Activated naive CD4-positive, alpha-beta T cell treated with anti-CD3 and anti-CD28 coated beads, Interleukin-2, amount 10 ng/mL, durations not matched to agents 7 days and 5 days (primary cell): ENCODE measurements at regions not wholly inside any gene's neighbourhood (a gene's known extent, or its start where the extent isn't known, plus 50 kb on each side); places are given as distances from the start of the nearest gene placed in this dataset.

ENCODE experiments used
- CTCF ChIA-PET: fragments of 350-600 bp; sonication (Branson Sonifier 250); formaldehyde crosslinking; loops from one replicate; lab custom pipeline; 2021; ENCODE audit warnings: antibody characterized with exemption; lab: Charles Lee
- DNase-seq: peaks from one replicate; pipeline ENCODE4 v3.0.0-alpha.2; 2020
- H3K27ac Mint-ChIP-seq: one replicate; pipeline ENCODE4 v1.8.0; 2021; ENCODE audit warnings: mild to moderate bottlenecking, moderate library complexity, mixed read lengths
- H3K27me3 Mint-ChIP-seq: one replicate; pipeline ENCODE4 v1.8.0; 2021; ENCODE audit warnings: mild to moderate bottlenecking, mixed read lengths
- H3K36me3 Mint-ChIP-seq: one replicate; pipeline ENCODE4 v1.8.0; 2021; ENCODE audit warnings: mixed read lengths
- H3K4me1 Mint-ChIP-seq: one replicate; pipeline ENCODE4 v1.8.0; 2021; ENCODE audit warnings: mixed read lengths
- H3K4me3 Mint-ChIP-seq: one replicate; pipeline ENCODE4 v1.8.0; 2021; ENCODE audit warnings: mild to moderate bottlenecking, moderate library complexity, mixed read lengths
- H3K9me3 Mint-ChIP-seq: one replicate; pipeline ENCODE4 v1.8.0; 2021; ENCODE audit warnings: mixed read lengths

DNA sequence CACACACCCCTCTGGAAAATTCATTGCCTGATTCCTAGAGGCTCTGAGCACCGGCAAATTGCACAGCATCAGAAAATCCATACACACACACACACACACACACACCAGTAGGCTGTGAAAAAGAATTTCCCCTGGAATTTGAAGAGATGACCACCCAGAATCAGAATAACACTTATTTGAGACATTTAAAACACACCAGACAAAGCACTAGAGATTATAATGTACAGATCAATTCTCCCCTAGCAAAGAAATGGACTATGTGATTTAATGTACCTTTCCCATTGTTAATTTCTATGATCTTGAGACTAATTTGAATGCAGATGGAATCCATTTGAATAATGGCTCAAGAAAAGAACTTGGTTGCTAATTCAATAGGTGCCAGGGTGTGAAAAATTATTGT, 399.3 kb downstream of the HNRNPD start:
- H3K4me3 Mint-ChIP-seq, result no peak overlapping the region
- no peaks in the 10 kb centered on the region for H3K9me3 Mint-ChIP-seq
- CTCF ChIA-PET, result no interaction called here
- DNase-seq, result no peak
- no peaks in the 10 kb centered on the region for H3K36me3 Mint-ChIP-seq
- no peak overlapping the region for H3K27ac Mint-ChIP-seq
- H3K27me3 Mint-ChIP-seq, result no peaks in the 10 kb centered on the region
- peaks cover 5% of the 10 kb centered on the region for H3K4me1 Mint-ChIP-seq

GRCh38 chr4:81971637-81972381, 402.0 kb downstream of the HNRNPD start:
- Mint-ChIP-seq H3K9me3 (no peaks in the 10 kb centered on the region), H3K36me3 (no peaks in the 10 kb centered on the region), H3K27me3 (no peaks in the 10 kb centered on the region), H3K27ac (no peak overlapping the region), H3K4me3 (no peak overlapping the region), H3K4me1 (peaks cover 5% of the 10 kb centered on the region)
- CTCF ChIA-PET, result no interaction called here
- DNase-seq, result no peak

GRCh38 chr4:81971061-81971460, 402.7 kb downstream of the HNRNPD start:
- Mint-ChIP-seq H3K36me3 (no peaks in the 10 kb centered on the region), H3K4me3 (no peak overlapping the region), H3K27me3 (no peaks in the 10 kb centered on the region), H3K4me1 (peaks cover 6% of the 10 kb centered on the region), H3K27ac (no peak overlapping the region), H3K9me3 (no peaks in the 10 kb centered on the region)
- DNase-seq, result no peak
- CTCF ChIA-PET, result no interaction called here

DNA sequence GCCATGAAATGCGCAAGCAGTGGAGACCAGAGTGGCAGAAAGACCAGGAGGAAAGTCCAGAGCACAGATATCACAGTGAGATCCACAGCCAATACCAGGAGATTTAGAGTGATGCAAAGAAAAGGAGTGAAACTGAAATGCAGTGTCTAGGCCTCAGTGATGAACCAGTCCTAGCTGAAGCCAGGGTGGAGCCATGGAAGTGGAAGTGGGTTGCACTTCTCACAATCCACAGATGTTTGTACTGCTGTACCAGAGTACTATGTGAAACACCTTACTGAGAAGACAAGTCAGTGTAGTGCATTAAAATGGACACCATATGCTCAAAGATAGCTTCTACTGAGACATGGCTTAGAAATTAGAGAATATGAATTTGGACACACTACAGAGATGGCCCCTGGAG, 403.3 kb downstream of the HNRNPD start:
- Mint-ChIP-seq H3K27ac (no peak overlapping the region), H3K4me3 (no peak overlapping the region), H3K9me3 (no peaks in the 10 kb centered on the region), H3K4me1 (peaks cover 12% of the 10 kb centered on the region), H3K27me3 (no peaks in the 10 kb centered on the region), H3K36me3 (no peaks in the 10 kb centered on the region)
- CTCF ChIA-PET, result no interaction called here
- DNase-seq, result no peak

DNA sequence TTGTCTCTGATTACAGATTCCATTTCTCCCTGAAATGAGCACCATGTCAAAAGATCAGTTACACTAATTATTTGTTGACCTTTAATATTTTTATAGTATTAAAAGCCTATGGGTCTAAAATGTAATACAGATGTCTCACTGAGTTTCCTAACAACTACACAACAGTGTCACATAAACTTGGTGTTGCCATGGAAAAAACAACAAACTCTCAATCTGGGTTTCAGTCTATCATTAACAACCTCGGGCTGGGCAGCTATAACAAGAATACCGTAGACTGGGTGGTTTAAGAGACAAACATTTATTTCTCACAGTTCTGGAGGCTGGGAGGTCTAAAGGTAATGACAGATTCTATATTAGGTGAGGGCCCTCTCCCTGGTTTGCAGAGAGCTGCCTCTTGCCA, 407.1 kb downstream of the HNRNPD start:
- H3K27me3 Mint-ChIP-seq, result no peaks in the 10 kb centered on the region
- no peak for DNase-seq
- H3K4me3 Mint-ChIP-seq, result no peak overlapping the region
- no peaks in the 10 kb centered on the region for H3K9me3 Mint-ChIP-seq
- H3K4me1 Mint-ChIP-seq, result peaks cover 9% of the 10 kb centered on the region
- H3K36me3 Mint-ChIP-seq, result no peaks in the 10 kb centered on the region
- H3K27ac Mint-ChIP-seq, result no peak overlapping the region
- CTCF ChIA-PET, result no interaction called here

DNA sequence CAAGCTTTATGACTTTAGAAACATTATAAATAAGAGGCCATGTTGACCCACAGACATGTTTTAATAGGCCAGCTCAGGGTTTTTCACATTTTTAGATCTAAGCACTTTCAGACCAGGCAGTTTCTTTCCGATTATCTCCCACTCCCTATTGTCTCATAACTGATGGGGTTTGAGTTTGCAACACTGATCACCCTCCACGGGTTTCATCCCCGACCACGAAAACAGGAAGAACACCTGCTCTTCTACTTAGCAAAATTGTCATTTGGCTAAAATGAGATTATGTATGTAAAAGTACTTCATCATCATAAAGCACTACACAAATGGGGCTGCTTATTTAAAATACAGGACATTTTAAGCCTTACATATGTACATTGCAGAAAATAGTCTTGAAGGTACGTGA, 407.9 kb downstream of the HNRNPD start:
- no peak for DNase-seq
- Mint-ChIP-seq H3K27me3 (no peaks in the 10 kb centered on the region), H3K27ac (no peak overlapping the region), H3K36me3 (no peaks in the 10 kb centered on the region), H3K4me1 (peaks cover 9% of the 10 kb centered on the region), H3K9me3 (no peaks in the 10 kb centered on the region), H3K4me3 (no peak overlapping the region)
- CTCF ChIA-PET, result no interaction called here

DNA sequence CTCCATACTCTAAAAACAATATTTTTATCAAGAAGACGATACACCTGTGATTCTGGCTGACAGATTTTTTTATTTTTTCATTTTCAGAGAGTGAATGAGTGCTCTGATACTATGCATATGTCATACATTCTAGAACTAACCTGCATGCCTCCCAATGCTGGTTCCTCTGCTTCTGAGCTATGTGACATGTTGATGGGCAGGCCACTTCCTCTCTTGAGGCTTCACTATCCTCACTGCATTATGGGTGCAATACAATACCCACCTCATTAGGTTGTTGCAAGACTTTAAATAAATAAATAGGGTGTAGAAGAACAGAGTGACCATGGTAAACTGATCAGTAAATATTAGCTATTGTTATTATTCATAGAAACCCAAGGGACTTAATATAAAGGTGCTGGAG, 408.3 kb downstream of the HNRNPD start:
- H3K9me3 Mint-ChIP-seq, result no peaks in the 10 kb centered on the region
- no peaks in the 10 kb centered on the region for H3K36me3 Mint-ChIP-seq

GRCh38 chr4:81963763-81964020, 410.1 kb downstream of the HNRNPD start:
- CTCF ChIA-PET, result no interaction called here
- H3K27me3 Mint-ChIP-seq, result no peaks in the 10 kb centered on the region
- no peaks in the 10 kb centered on the region for H3K36me3 Mint-ChIP-seq
- H3K4me3 Mint-ChIP-seq, result no peak overlapping the region
- DNase-seq, result no peak
- H3K9me3 Mint-ChIP-seq, result no peaks in the 10 kb centered on the region
- H3K4me1 Mint-ChIP-seq, result peaks cover 9% of the 10 kb centered on the region
- no peak overlapping the region for H3K27ac Mint-ChIP-seq

More for the DNA sequence above, 408.3 kb downstream of the HNRNPD start:
- H3K27me3 Mint-ChIP-seq, result no peaks in the 10 kb centered on the region
- H3K4me3 Mint-ChIP-seq, result no peak overlapping the region
- H3K27ac Mint-ChIP-seq, result no peak overlapping the region
- H3K4me1 Mint-ChIP-seq, result peaks cover 9% of the 10 kb centered on the region
- no peak for DNase-seq
- CTCF ChIA-PET, result no interaction called here

GRCh38 chr4:81963015-81963762, 410.6 kb downstream of the HNRNPD start:
- Mint-ChIP-seq H3K4me3 (no peak overlapping the region), H3K36me3 (no peaks in the 10 kb centered on the region), H3K4me1 (peaks cover 9% of the 10 kb centered on the region), H3K27me3 (no peaks in the 10 kb centered on the region), H3K9me3 (no peaks in the 10 kb centered on the region), H3K27ac (no peak overlapping the region)
- no peak for DNase-seq
- CTCF ChIA-PET, result no interaction called here

DNA sequence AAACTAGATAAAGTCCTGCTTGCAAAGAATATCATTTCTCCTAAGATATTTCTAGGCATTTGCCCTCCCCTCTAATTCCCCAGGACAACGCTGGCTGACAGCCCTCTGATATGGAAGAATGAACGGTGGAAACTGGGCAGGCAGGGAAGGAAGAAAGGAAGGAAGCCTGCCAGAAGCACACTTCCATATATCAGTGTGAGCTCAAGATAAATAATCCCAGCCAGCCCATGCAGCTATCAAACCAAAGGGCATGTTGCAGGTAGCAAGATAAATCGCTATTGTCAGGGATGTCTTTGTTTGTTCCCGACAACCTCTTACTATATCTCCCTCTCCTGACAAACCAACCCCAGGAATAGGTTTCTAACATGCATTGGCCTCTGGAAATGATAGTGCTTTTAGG, 412.8 kb downstream of the HNRNPD start:
- H3K4me3 Mint-ChIP-seq, result no peak overlapping the region
- no peak overlapping the region for H3K27ac Mint-ChIP-seq
- no peaks in the 10 kb centered on the region for H3K27me3 Mint-ChIP-seq
- CTCF ChIA-PET, result no interaction called here
- H3K9me3 Mint-ChIP-seq, result no peaks in the 10 kb centered on the region
- H3K36me3 Mint-ChIP-seq, result no peaks in the 10 kb centered on the region
- no peak for DNase-seq
- H3K4me1 Mint-ChIP-seq, result peaks cover 7% of the 10 kb centered on the region

DNA sequence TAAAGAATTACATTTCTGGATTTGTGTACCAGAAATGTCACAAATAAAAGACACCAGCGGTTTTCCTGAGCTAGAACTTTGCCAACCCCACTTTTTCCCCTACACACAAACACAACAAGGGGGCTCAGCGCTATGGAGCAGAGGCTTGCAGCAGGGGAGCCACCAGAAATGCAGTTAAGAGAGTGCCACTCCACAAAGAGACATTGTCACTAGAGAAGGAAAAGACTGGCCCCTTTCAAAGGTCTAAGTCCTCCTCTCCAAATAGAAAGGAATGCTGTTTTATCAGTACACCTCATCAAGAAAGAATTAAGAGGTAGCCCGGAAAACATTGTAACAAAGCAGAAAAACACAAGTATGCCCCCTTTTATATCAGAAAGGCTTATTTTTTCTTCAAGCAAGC, 419.5 kb downstream of the HNRNPD start:
- DNase-seq, result no peak
- CTCF ChIA-PET, result no interaction called here
- no peaks in the 10 kb centered on the region for H3K36me3 Mint-ChIP-seq
- no peaks in the 10 kb centered on the region for H3K9me3 Mint-ChIP-seq
- H3K4me3 Mint-ChIP-seq, result no peak overlapping the region
- no peaks in the 10 kb centered on the region for H3K27me3 Mint-ChIP-seq
- H3K27ac Mint-ChIP-seq, result no peak overlapping the region
- H3K4me1 Mint-ChIP-seq, result no peaks in the 10 kb centered on the region

- CTCF ChIA-PET, result no interaction called here
- DNase-seq, result no peak
- no peak overlapping the region for H3K27ac Mint-ChIP-seq
- no peaks in the 10 kb centered on the region for H3K4me1 Mint-ChIP-seq
- no peaks in the 10 kb centered on the region for H3K9me3 Mint-ChIP-seq
- no peaks in the 10 kb centered on the region for H3K36me3 Mint-ChIP-seq
- H3K4me3 Mint-ChIP-seq, result no peak overlapping the region
- peaks cover 2% of the 10 kb centered on the region for H3K27me3 Mint-ChIP-seq
Measured at GRCh38 chr4:81951891-81952455, 421.8 kb downstream of the HNRNPD start.

DNA sequence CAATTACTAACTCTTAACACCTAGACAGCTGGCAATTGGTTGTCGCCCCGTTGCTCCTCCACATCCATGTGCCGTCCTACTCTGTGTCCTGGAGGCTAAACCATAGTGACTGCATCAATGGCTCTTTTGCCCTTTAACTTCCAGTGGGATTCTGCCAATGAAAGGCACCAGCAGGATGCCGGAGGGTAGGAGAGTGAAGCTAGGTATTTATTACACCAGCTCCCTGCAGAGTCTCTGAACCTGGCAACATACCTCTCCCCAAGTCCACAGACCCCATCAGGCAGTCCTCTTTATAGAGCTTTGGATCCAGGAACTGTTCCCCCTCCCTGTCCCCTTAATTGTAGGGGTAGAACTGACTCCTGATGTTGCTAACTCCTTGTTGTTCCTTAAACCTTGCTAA, 426.8 kb downstream of the HNRNPD start:
- no peak for DNase-seq
- Mint-ChIP-seq H3K9me3 (no peaks in the 10 kb centered on the region), H3K27ac (no peak overlapping the region), H3K36me3 (no peaks in the 10 kb centered on the region), H3K4me1 (no peaks in the 10 kb centered on the region), H3K27me3 (peaks cover 3% of the 10 kb centered on the region), H3K4me3 (no peak overlapping the region)
- CTCF ChIA-PET, result no interaction called here

DNA sequence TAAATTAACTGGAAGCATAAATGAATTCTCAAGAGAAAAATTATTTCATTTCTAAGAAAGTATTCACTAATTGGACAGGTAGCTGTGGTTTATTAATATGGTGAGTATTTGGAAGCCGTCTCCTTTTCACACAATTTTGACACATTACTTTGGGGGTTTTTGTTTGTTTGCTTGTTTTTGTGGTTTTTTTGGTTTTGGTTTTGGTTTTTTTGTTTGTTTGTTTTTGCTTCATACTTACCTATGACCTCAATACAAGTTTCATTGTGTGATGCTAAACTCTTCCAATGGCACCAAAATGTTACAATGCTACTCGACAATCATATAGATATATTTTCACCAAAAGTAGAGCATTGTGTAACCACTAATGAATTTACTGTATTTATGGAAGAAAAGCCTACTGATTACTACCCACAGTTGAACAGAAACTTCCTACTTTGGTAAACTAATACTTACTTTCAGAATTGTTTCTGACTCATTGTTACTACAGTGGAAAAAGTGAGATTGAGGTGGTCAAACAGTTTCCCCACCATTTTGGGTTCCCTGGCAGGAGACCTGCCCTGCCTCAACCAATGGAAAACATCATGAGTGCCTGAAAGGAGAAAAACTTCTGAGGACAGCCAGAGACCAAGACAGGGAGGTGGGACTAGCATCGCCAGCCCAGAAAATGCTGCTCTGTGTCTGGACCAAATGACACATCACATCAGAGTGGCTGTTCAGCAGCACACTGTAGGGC, 443.1 kb downstream of the HNRNPD start:
- Mint-ChIP-seq H3K36me3 (no peaks in the 10 kb centered on the region), H3K27me3 (peaks cover 5% of the 10 kb centered on the region), H3K4me1 (no peaks in the 10 kb centered on the region), H3K9me3 (no peaks in the 10 kb centered on the region), H3K4me3 (no peak overlapping the region), H3K27ac (no peak overlapping the region)
- no peak for DNase-seq
- CTCF ChIA-PET, result no interaction called here

DNA sequence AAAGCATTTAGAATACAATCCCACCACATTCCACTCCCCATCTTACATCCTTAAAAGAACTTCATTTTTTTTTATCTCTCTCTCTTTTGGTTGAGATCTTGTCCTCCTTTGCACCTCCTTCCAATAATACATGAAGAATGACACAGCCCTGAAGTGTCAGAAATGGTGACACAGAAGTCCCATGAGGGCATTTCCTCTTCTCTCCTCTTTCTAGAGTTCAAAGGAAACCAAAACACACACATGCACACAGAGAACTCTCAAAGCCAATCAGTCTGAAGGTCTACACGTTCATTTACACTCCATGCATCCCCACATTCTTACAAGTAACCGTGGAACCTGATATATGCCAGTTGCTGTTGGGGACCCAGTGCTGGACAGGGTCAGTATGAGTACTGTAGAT, 450.7 kb downstream of the HNRNPD start:
- H3K36me3 Mint-ChIP-seq, result no peaks in the 10 kb centered on the region
- H3K27me3 Mint-ChIP-seq, result peaks cover 12% of the 10 kb centered on the region
- DNase-seq, result no peak
- no peaks in the 10 kb centered on the region for H3K9me3 Mint-ChIP-seq
- no peaks in the 10 kb centered on the region for H3K4me1 Mint-ChIP-seq
- H3K27ac Mint-ChIP-seq, result no peak overlapping the region
- CTCF ChIA-PET, result no interaction called here
- H3K4me3 Mint-ChIP-seq, result no peak overlapping the region
